SH-SY5Y (cell line): ENCODE measurements at regions not wholly inside any gene's neighbourhood (a gene's known extent, or its start where the extent isn't known, plus 50 kb on each side); places are given as distances from the start of the nearest gene placed in this dataset.

ENCODE experiments used
- GATA2 ChIP-seq: IDR thresholded peaks from 2 replicates; pipeline ENCODE4 v1.6.1; 2011; ENCODE audit warnings: mild to moderate bottlenecking, low read depth, low read length
- GATA3 ChIP-seq: IDR thresholded peaks from 2 replicates; pipeline ENCODE4 v1.6.1; 2011; ENCODE audit warnings: low read depth, mild to moderate bottlenecking, low read length, moderate library complexity

DNA sequence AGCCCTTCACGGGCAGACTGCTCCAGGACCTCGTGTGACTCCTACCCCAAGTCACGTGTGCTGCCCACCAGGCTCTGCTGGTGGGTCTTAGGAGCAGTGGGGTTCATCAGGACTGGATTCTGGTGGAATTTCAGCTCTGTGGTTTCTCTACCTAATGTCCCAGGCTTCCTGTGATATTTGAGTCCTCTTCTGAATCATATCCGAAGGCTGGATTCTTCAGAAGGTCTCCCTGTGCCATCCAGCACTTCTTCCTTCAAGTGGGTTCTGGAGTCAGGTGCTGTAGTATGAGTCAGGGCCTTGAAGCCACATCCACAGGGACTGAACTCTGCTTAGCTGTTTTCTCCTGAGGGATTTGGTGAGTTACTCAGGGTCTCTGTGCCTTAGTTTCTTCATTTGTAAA is 850.2 kb upstream of the CELF4 start:
- no peak for TF ChIP-seq GATA2
- TF ChIP-seq GATA3: no peak
